SK-N-SH treated with all-trans-retinoic acid at 6 μM for 48 hours (cell line): ENCODE measurements at regions not wholly inside any gene's neighbourhood (a gene's known extent, or its start where the extent isn't known, plus 50 kb on each side); places are given as distances from the start of the nearest gene placed in this dataset.

Experiments
- ISL1 ChIP-seq: fragments of 250-450 bp; sonication (Bioruptor Pico); IDR thresholded peaks from 2 replicates; pipeline ENCODE4 v2.1.2; 2022; ENCODE audit warnings: mild to moderate bottlenecking, moderate library complexity
- PATZ1 ChIP-seq: fragments of 250-450 bp; sonication (Bioruptor Pico); IDR thresholded peaks from 2 replicates; pipeline ENCODE4 v1.8.0; 2020; ENCODE audit warnings: mild to moderate bottlenecking, moderate library complexity, borderline replicate concordance
- SNAI2 ChIP-seq: fragments of 250-450 bp; sonication (Bioruptor Pico); IDR thresholded peaks from 2 replicates; pipeline ENCODE4 v1.5.0; 2020; ENCODE audit warnings: mild to moderate bottlenecking, moderate library complexity
- ZNF8 ChIP-seq: fragments of 450-650 bp; formaldehyde crosslinking; IDR thresholded peaks from 2 replicates; pipeline ENCODE4 v1.5.0; 2020; ENCODE audit warnings: mild to moderate bottlenecking, moderate library complexity
- TF ChIP-seq, protein P1 (sequence below): fragments of 250-450 bp; sonication (Bioruptor Pico); IDR thresholded peaks from 2 replicates; pipeline ENCODE4 v1.8.0; 2021; ENCODE audit warnings: low read depth, mild to moderate bottlenecking, moderate library complexity, borderline replicate concordance

DNA sequence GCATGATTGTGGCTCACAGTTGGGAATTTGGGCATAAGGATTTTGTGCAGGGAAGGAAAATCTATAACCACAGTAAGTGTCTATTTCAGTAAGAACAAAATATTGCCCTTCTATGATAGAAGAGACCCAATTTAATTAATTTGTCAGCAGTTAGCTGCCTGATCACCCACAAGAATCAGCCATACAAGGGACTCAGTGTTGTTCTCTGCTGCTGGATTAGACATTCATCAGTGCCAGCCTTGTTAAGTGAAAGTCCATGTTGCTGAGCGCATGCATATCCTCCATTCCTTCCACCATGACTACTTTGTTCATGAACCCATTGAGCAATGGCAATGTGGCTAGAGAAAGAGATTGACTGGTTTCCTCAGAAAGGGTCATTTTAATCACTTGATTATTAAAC is 125.3 kb upstream of the PDHA2 start:
- TF ChIP-seq PATZ1 (CRISPR knock-in tag) (no peak), ISL1 (no peak), SNAI2 (no peak), ZNF8 (CRISPR knock-in tag) (no peak)
- TF ChIP-seq, protein P1, sequence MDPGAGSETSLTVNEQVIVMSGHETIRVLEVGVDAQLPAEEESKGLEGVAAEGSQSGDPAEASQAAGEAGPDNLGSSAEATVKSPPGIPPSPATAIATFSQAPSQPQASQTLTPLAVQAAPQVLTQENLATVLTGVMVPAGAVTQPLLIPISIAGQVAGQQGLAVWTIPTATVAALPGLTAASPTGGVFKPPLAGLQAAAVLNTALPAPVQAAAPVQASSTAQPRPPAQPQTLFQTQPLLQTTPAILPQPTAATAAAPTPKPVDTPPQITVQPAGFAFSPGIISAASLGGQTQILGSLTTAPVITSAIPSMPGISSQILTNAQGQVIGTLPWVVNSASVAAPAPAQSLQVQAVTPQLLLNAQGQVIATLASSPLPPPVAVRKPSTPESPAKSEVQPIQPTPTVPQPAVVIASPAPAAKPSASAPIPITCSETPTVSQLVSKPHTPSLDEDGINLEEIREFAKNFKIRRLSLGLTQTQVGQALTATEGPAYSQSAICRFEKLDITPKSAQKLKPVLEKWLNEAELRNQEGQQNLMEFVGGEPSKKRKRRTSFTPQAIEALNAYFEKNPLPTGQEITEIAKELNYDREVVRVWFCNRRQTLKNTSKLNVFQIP (CRISPR knock-in tag): no peak
